ENCODE measurements at regions not wholly inside any gene's neighbourhood (a gene's known extent, or its start where the extent isn't known, plus 50 kb on each side); places are given as distances from the start of the nearest gene placed in this dataset.

DNA sequence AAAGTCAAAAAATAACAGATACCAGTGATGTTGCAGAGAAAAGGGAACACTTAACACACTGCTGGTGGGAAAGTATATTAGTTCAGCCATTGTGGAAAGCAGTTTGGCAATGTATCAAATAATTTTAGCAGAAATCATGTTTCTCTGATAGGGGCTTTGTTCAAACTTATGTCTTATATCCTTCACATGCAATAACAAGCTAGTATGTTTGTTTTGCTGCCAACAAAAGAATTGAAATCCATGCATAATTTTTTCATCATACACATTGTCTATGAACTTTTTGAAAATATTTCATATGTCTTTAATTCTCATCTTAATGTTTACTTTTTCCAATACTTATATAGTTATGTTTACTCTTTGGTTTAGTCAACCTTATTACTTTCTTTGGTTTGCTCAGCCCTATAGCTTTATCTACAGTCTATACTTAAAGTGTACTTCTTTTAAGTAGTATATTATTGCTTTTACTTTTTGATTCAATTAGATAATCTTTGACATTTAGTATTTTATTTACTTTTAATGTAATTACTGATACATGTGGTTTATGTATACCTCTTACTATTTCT is 639.6 kb upstream of the CBLB start:
- DNase-seq (ENCODE audit: low read depth): no peak
- in situ Hi-C loops (cut with HindIII; ENCODE audit: low sequenced_read_pairs): no loop called here
- TF ChIP-seq, protein P1, sequence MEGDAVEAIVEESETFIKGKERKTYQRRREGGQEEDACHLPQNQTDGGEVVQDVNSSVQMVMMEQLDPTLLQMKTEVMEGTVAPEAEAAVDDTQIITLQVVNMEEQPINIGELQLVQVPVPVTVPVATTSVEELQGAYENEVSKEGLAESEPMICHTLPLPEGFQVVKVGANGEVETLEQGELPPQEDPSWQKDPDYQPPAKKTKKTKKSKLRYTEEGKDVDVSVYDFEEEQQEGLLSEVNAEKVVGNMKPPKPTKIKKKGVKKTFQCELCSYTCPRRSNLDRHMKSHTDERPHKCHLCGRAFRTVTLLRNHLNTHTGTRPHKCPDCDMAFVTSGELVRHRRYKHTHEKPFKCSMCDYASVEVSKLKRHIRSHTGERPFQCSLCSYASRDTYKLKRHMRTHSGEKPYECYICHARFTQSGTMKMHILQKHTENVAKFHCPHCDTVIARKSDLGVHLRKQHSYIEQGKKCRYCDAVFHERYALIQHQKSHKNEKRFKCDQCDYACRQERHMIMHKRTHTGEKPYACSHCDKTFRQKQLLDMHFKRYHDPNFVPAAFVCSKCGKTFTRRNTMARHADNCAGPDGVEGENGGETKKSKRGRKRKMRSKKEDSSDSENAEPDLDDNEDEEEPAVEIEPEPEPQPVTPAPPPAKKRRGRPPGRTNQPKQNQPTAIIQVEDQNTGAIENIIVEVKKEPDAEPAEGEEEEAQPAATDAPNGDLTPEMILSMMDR (IDR thresholded peaks at IDR 0.05; ENCODE audit: low read depth, low read length, missing control alignments): no peak
- H3K4me3 ChIP-seq (ENCODE audit: low read depth, low read length): no peak overlapping the region

GRCh38 chr3:106510206-106510605 is 641.4 kb upstream of the CBLB start:
- no peak overlapping the region for H3K4me3 ChIP-seq (ENCODE audit: low read depth, low read length)
- no peak for DNase-seq (ENCODE audit: low read depth)
- in situ Hi-C loops (cut with HindIII; ENCODE audit: low sequenced_read_pairs): no loop called here
- TF ChIP-seq, protein P1 (IDR thresholded peaks at IDR 0.05; ENCODE audit: low read depth, low read length, missing control alignments): no peak

- TF ChIP-seq, protein P1 (IDR thresholded peaks at IDR 0.05; ENCODE audit: low read depth, low read length, missing control alignments): no peak
- no peak overlapping the region for H3K4me3 ChIP-seq (ENCODE audit: low read depth, low read length)
- in situ Hi-C loops (cut with HindIII; ENCODE audit: low sequenced_read_pairs): no loop called here
- no peak for DNase-seq (ENCODE audit: low read depth)
Measured at GRCh38 chr3:106512846-106513245, 644.0 kb upstream of the CBLB start.

GRCh38 chr3:106514431-106514830 is 645.6 kb upstream of the CBLB start:
- no peak for DNase-seq (ENCODE audit: low read depth)
- TF ChIP-seq, protein P1 (IDR thresholded peaks at IDR 0.05; ENCODE audit: low read depth, low read length, missing control alignments): no peak
- no peak overlapping the region for H3K4me3 ChIP-seq (ENCODE audit: low read depth, low read length)
- in situ Hi-C loops (cut with HindIII; ENCODE audit: low sequenced_read_pairs): no loop called here

- H3K4me3 ChIP-seq (ENCODE audit: low read depth, low read length): no peak overlapping the region
- peak; percentile 18 for DNase-seq (ENCODE audit: low read depth)
- in situ Hi-C loops (cut with HindIII; ENCODE audit: low sequenced_read_pairs): no loop called here
- TF ChIP-seq, protein P1 (IDR thresholded peaks at IDR 0.05; ENCODE audit: low read depth, low read length, missing control alignments): no peak
Measured at GRCh38 chr3:106518516-106518915, 649.7 kb upstream of the CBLB start.

- no peak for DNase-seq (ENCODE audit: low read depth)
- TF ChIP-seq, protein P1 (IDR thresholded peaks at IDR 0.05; ENCODE audit: low read depth, low read length, missing control alignments): no peak
- H3K4me3 ChIP-seq (ENCODE audit: low read depth, low read length): no peak overlapping the region
- in situ Hi-C loops (cut with HindIII; ENCODE audit: low sequenced_read_pairs): no loop called here
Measured at GRCh38 chr3:106522397-106522796, 653.6 kb upstream of the CBLB start.

Measured in astrocyte of the cerebellum (primary cell).